Epithelial cell of prostate (primary cell): ENCODE measurements at regions not wholly inside any gene's neighbourhood (a gene's known extent, or its start where the extent isn't known, plus 50 kb on each side); places are given as distances from the start of the nearest gene placed in this dataset.
A peak's percentile ranks its signal among the peaks of the same experiment; 100 is the strongest.
"Not testable (repeated sequence)": the region's sequence is repeated elsewhere in the genome, so short reads cannot be mapped to it uniquely, and the experiment has no call there.

ENCODE experiments used
- DNase-seq: peaks from one replicate; pipeline ENCODE4 v3.0.0-alpha.2; 2011; ENCODE audit warnings: low read depth, low spot score
- H3K27ac ChIP-seq: fragments of 450-650 bp; 2 replicates; pipeline ENCODE4 v1.5.1; 2017; ENCODE audit warnings: mild to moderate bottlenecking

- no peak overlapping the region for H3K27ac ChIP-seq
- no peak for DNase-seq
These were observed 135.7 kb downstream of the OR2B2 start for GRCh38 chr6:27776504-27776903.

DNA sequence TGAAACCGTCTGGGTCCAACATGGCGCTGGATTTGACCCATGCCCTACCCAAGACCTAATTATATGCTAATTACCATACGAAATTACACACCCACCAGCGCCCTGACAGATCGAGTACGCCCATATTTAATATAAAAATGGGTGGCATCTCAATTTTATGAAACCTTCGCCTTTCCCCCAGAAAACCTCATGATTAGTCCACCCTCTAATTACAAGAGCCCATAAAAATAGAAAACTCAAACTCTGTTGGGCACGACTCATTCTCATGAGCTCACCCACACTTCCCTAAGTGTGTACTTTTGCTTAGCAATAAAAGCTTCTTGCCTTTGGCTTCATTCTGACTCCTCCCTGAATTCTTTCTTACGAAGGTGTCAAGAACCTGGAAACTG lies 136.4 kb downstream of the OR2B2 start:
- no peak for DNase-seq

DNA sequence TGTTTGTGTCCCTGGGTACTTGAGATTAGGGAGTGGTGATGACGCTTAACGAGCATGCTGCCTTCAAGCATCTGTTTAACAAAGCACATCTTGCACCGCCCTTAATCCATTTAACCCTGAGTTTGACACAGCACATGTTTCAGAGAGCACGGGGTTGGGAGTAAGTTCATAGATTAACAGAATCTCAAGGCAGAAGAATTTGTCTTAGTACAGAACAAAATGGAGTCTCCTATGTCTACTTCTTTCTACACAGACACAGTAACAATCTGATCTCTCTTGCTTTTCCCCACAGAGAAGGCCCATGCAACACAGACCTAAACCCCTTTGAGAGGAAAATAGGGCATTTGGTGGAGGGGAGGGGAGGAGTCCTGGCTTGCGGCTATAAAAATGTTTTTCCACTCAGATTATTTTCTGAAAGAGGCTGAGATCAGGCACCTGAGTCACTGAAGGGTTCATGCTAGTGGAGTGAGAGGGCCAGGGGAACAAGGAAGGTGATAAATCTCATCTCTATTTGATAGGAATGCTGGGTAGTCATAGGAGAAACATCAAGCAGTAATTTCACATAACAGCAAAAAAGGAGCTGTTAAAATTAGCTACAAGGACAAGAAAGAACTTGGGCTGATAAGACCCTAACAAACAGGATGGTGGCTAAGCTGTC lies 136.9 kb downstream of the OR2B2 start:
- DNase-seq: not testable (repeated sequence)
- peak overlapping the region; percentile 28 for H3K27ac ChIP-seq

More for the DNA sequence above, 136.4 kb downstream of the OR2B2 start:
- peak overlapping the region; percentile 28 for H3K27ac ChIP-seq

DNA sequence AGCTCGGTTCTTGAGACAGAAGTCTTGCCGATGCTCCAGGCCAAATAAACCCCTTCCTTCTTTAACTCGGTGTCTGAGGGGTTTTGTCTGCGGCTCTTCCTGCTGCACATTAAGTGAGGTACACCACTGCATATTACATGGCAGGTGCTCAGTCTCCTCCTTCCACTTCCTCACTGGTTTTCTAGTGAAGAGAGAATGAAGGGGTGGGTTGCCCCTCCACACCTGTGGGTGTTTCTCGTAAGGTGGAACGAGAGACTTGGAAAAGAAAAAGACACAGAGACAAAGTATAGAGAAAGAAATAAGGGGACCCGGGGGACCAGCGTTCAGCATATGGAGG lies 138.0 kb downstream of the OR2B2 start:
- not testable (repeated sequence) for DNase-seq, H3K27ac ChIP-seq

- H3K27ac ChIP-seq, DNase-seq: not testable (repeated sequence)
These were observed 138.5 kb downstream of the OR2B2 start for GRCh38 chr6:27773542-27774263.

- DNase-seq: peak; percentile 69
- H3K27ac ChIP-seq: no peak overlapping the region
These were observed 139.8 kb downstream of the OR2B2 start for GRCh38 chr6:27772261-27773001.

DNA sequence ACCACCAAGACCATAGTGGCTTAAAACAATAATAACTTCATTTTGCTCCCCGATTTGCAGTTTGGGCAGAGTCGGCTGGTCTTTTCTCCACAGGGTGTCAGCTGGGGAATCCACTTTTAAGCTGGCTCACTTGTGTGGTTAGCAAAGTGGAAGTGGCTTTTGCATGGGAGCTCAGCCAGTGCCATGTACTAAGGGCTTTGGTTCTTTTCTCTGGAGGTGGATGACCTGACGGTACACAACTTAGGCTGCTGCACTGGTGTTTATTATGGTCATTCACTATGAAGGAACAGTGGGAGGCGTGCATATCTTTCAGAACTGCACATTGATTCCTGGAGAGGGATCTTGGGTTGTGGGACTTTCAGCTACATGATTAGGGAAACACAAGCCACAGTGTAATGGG lies 141.0 kb downstream of the OR2B2 start:
- no peak overlapping the region for H3K27ac ChIP-seq
- no peak for DNase-seq

DNA sequence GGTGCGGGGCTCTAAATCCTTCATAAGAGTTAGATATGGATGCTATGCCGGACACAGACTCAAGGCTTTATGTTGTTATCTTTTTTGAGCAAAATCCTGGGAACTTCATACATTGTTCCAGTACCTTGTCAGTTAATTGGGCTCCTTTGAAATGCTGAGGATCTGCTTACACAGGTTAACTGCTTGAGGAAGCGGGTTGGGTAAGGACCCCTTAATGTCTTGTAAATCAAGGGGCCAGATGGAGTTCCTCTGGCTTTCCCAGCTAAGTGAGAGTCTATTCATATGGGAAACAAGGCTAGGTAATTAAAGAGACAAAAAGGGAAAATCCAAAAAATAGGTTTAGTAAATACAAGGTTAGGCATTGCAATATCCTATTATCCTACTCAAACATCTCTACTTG lies 141.5 kb downstream of the OR2B2 start:
- no peak for DNase-seq
- no peak overlapping the region for H3K27ac ChIP-seq

DNA sequence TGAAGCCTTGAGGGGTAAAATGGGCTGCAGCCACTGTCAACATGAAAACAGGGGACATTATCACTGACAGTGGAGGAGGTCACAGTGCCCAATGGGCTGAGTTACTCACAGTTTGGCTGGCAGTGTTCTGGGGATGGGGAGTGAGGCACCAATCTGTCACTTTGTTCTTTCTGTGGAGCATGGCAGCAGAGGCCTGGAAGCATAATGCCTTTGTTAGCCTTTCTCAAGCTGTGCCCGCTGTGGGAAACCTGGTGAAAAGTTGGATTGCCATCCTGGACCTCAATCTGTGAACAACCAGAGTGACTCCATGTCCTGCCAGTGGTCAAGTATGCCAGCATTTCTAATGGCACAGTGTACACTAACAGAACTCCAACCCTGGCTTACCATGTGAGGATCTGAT lies 143.6 kb downstream of the OR2B2 start:
- DNase-seq: no peak

DNA sequence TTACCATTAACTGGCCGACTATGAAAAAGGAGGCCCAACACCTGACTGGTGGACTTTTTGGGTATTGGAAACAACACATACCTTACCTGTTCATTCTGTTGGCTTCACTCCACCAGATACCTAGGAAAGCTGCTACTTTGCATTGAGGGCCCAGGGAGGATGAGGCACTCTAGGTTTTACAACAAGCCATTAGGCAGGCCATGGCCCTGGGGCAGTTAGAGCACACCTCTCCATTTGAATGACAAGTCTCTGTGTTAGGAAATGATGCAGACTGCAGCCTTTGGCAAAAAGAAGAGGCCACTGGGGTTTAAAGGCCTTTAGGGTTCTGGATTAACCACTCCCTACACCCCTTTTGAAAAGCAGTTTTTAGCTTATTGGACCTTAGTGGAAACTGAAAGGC lies 144.3 kb downstream of the OR2B2 start:
- DNase-seq: no peak
- H3K27ac ChIP-seq: no peak overlapping the region

More for the DNA sequence above, 143.6 kb downstream of the OR2B2 start:
- H3K27ac ChIP-seq: no peak overlapping the region

GRCh38 chr6:27766405-27766804 lies 145.8 kb downstream of the OR2B2 start:
- DNase-seq: no peak

GRCh38 chr6:27765028-27765590 lies 147.1 kb downstream of the OR2B2 start:
- H3K27ac ChIP-seq: no peak overlapping the region
- no peak for DNase-seq

More at GRCh38 chr6:27766405-27766804, 145.8 kb downstream of the OR2B2 start:
- H3K27ac ChIP-seq: no peak overlapping the region

DNA sequence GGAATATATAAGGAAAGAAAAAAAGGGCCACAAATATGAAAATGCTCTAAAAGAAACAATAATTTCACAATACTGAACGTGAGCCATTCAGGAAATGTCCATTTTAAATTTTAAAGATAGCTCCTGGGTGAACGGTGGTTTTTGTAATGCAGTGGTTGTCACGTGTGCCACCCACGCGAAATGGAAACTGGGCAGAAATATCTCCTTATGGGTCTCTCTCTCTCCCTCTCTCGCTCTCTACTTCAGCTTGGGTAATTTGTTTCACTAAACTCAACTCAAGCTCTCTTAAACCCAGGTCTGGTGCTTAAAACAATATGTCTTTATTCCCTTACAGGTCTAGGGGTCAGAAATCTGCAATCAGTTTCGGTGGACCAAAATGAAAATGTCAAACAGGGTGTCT lies 150.8 kb downstream of the OR2B2 start:
- no peak for DNase-seq
- no peak overlapping the region for H3K27ac ChIP-seq

GRCh38 chr6:27760464-27760863 lies 151.7 kb downstream of the OR2B2 start:
- no peak for DNase-seq
- H3K27ac ChIP-seq: no peak overlapping the region

DNA sequence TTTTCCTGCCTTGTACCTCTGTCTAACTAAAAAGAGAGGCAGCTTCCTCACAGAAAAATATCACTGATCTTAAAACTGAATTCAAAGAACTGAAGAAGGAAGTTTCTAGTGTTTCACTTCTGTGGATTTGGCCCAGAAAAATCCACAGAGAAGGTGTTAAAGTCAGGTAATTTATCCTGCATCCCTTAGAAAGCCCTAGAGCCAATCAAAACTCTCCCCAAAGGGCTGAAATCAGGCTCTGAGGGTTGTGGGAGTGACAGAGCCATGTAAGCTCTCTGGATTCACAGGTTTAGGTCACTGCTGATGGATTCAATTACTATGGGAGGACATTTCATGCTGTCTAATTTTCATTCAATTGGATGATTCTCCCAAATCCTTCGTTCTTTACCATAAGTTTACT lies 152.3 kb downstream of the OR2B2 start:
- no peak overlapping the region for H3K27ac ChIP-seq
- no peak for DNase-seq

DNA sequence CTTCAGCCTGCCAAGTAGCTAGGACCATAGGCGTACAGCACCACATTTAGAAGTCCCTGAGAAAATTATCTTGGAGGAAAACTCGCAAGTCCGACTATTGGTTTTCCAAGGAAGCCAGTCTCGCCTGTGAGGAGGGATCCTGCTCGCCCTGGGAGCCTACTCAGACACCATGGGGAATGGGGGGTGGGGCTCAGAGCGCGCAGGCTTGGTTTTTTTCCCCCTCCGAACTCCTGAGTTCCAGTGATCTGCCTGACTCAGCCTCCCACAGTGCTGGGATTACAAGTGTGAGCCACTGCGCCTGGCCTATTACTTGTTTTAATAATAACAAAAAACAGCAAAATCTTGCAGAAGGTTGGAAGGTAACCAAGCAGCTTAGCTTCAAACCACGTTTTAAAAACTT lies 153.7 kb downstream of the OR2B2 start:
- no peak overlapping the region for H3K27ac ChIP-seq
- DNase-seq: no peak

DNA sequence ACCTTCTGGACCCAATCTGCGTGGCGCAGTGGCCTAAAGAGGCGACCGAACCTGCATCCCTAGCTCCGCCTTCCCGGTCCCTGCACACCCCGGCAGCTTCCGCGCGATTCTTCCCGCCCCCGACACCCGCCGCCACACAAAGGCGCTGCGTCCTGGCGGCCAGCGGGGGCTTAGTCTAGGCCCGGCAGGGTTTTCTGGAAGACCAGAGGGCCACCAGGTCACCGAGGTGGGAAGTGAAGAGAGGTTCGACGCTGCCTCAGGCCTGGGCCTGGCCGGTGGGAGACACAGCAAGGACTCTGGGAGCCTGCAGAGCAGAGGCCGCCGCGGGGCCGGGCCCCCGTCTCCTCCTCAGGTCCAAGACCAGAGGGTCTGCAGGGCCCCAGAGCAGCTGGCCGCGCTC lies 154.9 kb downstream of the OR2B2 start:
- DNase-seq: no peak
- H3K27ac ChIP-seq: no peak overlapping the region

GRCh38 chr6:27755768-27756167 lies 156.4 kb downstream of the OR2B2 start:
- H3K27ac ChIP-seq: no peak overlapping the region
- DNase-seq: no peak

- no peak overlapping the region for H3K27ac ChIP-seq
- no peak for DNase-seq
These were observed 157.8 kb downstream of the OR2B2 start for GRCh38 chr6:27754408-27754782.

- DNase-seq: no peak
- H3K27ac ChIP-seq: no peak overlapping the region
These were observed 158.4 kb downstream of the OR2B2 start for GRCh38 chr6:27753668-27754407.
